Thoracic aorta (tissue), 2 donors: ENCODE measurements at regions not wholly inside any gene's neighbourhood (a gene's known extent, or its start where the extent isn't known, plus 50 kb on each side); places are given as distances from the start of the nearest gene placed in this dataset.

Experiments
- ATAC-seq: fragments of 150-250 bp; one replicate; pipeline ENCODE4 v1.8.0; 2017; ENCODE audit warnings: low read depth; ENCODE audit not compliant: insufficient number of reproducible peaks, low FRiP score
- DNase-seq: peaks from one replicate; pipeline ENCODE4 v3.0.0-alpha.2; 2020; ENCODE audit warnings: low spot score
- H3K27ac ChIP-seq, 2 donors: fragments of 200-600 bp; sonication (generic); 1 replicate in 1 of 2; 2 replicates in 1 of 2; pipeline ENCODE4 v1.5.1; 2016; ENCODE audit warnings: mild to moderate bottlenecking in 2 of 2, moderate library complexity in 2 of 2
- H3K27me3 ChIP-seq: fragments of 200-600 bp; sonication (generic); replicated peaks from 2 replicates; pipeline ENCODE4 v1.6.0; 2016; ENCODE audit warnings: mild to moderate bottlenecking; ENCODE audit not compliant: insufficient read depth
- H3K36me3 ChIP-seq: fragments of 200-600 bp; sonication (generic); one replicate; pipeline ENCODE4 v1.5.1; 2016
- H3K4me1 ChIP-seq, 2 donors: fragments of 200-600 bp; sonication (generic); 1 replicate in 1 of 2; 2 replicates in 1 of 2; pipeline versions ENCODE4 v1.5.1 to v1.6.0; 2016; ENCODE audit warnings: low read depth in 2 of 2, mild to moderate bottlenecking in 1 of 2; ENCODE audit not compliant: control insufficient read depth in 1 of 2
- H3K4me3 ChIP-seq: fragments of 200-600 bp; sonication (generic); 2 replicates; pipeline ENCODE4 v1.5.1; 2016; ENCODE audit warnings: mild to moderate bottlenecking
- H3K9me3 ChIP-seq: fragments of 200-600 bp; sonication (generic); 2 replicates; pipeline ENCODE4 v1.5.1; 2016
- TF ChIP-seq, protein P1 (sequence below): fragments of 200-600 bp; sonication (generic); IDR thresholded peaks from one replicate; pipeline ENCODE4 v1.5.1; 2019; ENCODE audit warnings: antibody characterized with exemption

DNA sequence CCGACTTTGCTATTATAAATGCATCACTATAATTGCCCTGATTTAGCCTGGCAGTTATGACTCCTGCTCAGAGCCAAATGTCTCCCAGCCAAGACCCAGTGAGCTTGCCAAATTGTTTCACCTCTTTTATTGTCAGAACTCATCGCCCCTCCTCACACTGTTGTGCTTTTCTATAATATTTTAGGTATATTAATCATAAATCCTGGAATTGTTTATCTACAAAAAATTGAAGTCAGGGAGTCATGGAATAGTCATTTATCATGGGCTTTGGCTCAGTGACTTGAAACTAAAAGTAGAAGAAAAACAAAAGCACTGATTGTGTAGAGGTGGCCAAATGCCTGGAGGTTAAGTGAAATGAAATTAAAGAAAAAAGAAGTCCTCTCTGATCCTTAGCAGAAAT lies 85.6 kb downstream of the PFDN4 start:
- TF ChIP-seq, protein P1, sequence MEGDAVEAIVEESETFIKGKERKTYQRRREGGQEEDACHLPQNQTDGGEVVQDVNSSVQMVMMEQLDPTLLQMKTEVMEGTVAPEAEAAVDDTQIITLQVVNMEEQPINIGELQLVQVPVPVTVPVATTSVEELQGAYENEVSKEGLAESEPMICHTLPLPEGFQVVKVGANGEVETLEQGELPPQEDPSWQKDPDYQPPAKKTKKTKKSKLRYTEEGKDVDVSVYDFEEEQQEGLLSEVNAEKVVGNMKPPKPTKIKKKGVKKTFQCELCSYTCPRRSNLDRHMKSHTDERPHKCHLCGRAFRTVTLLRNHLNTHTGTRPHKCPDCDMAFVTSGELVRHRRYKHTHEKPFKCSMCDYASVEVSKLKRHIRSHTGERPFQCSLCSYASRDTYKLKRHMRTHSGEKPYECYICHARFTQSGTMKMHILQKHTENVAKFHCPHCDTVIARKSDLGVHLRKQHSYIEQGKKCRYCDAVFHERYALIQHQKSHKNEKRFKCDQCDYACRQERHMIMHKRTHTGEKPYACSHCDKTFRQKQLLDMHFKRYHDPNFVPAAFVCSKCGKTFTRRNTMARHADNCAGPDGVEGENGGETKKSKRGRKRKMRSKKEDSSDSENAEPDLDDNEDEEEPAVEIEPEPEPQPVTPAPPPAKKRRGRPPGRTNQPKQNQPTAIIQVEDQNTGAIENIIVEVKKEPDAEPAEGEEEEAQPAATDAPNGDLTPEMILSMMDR: no peak
- H3K36me3 ChIP-seq: no peaks in the 10 kb centered on the region
- no peak for ATAC-seq
- DNase-seq: no peak
- H3K27me3 ChIP-seq: no peaks in the 10 kb centered on the region
- H3K9me3 ChIP-seq: no peaks in the 10 kb centered on the region
- peaks cover 0 to 17% of the 10 kb centered on the region in 2 donors for H3K4me1 ChIP-seq
- H3K4me3 ChIP-seq: no peak overlapping the region
- H3K27ac ChIP-seq: no peak overlapping the region

DNA sequence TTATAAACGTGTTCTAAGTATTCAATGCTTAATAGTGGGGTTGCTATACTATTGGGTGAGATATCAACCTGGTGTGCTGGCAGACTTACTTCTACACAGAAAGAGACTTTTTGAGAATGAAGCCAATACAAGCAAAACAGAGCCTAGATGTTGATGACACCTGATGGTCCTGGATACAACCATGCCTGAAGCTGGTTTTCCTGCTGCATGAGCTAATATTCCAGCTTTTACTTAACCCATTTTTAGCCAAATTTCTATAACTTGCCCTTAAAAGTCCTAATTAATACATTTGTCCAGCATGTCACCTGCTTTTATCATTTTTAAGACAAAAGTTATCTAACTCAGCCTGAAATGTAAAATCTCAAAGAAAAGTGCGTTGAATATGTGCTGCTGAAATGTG lies 86.2 kb downstream of the PFDN4 start:
- TF ChIP-seq, protein P1: no peak
- DNase-seq (no peak), ATAC-seq (no peak)
- Histone ChIP-seq H3K4me1 (peaks cover 0 to 17% of the 10 kb centered on the region in 2 donors), H3K27ac (no peak overlapping the region), H3K27me3 (no peaks in the 10 kb centered on the region), H3K4me3 (no peak overlapping the region), H3K9me3 (no peaks in the 10 kb centered on the region), H3K36me3 (no peaks in the 10 kb centered on the region)

GRCh38 chr20:54295686-54296085 lies 87.8 kb downstream of the PFDN4 start:
- Histone ChIP-seq H3K36me3 (no peaks in the 10 kb centered on the region), H3K4me3 (no peak overlapping the region), H3K4me1 (peaks cover 0 to 17% of the 10 kb centered on the region in 2 donors), H3K9me3 (no peaks in the 10 kb centered on the region), H3K27me3 (no peaks in the 10 kb centered on the region), H3K27ac (no peak overlapping the region)
- DNase-seq (no peak), ATAC-seq (no peak)
- TF ChIP-seq, protein P1: no peak

DNA sequence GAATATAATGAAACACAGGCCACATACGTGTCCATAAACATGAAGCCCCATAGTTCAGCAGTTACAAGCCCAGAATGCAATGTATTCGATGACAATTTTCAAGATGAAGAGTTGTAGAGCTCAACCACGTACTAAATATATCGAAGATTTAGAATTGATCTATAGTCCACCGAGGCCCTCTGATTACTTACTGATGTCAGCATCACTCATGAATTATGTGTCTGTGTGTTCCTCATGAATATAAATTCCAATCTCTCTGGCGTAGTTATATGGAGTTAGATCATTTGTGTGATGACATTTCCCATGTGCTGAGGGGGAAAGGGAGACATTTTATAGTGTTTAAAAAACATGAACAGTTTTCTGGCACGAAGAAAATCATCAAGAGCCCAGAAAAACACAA lies 97.5 kb downstream of the PFDN4 start:
- no peak overlapping the region for H3K4me3 ChIP-seq
- no peaks in the 10 kb centered on the region for H3K9me3 ChIP-seq
- TF ChIP-seq, protein P1: no peak
- no peak overlapping the region for H3K27ac ChIP-seq
- H3K27me3 ChIP-seq: no peaks in the 10 kb centered on the region
- no peaks in the 10 kb centered on the region for H3K4me1 ChIP-seq
- ATAC-seq (no peak), DNase-seq (no peak)
- H3K36me3 ChIP-seq: no peaks in the 10 kb centered on the region

- Histone ChIP-seq H3K27ac (no peak overlapping the region), H3K36me3 (no peaks in the 10 kb centered on the region), H3K27me3 (no peaks in the 10 kb centered on the region), H3K4me3 (no peak overlapping the region), H3K9me3 (no peaks in the 10 kb centered on the region), H3K4me1 (no peaks in the 10 kb centered on the region)
- TF ChIP-seq, protein P1: no peak
- DNase-seq (no peak), ATAC-seq (no peak)
These were observed 99.3 kb downstream of the PFDN4 start for GRCh38 chr20:54306985-54307710.
